PC-9 (cell line): ENCODE measurements at regions not wholly inside any gene's neighbourhood (a gene's known extent, or its start where the extent isn't known, plus 50 kb on each side); places are given as distances from the start of the nearest gene placed in this dataset.

ENCODE experiments used
- BruUV-seq: library from RNA; stranded (reverse); fragments of 400-500 nt; replicated peaks from 2 replicates; lab custom pipeline; 2021; lab: Mats Ljungman, UMichigan
- CTCF ChIA-PET: fragments of 300-600 bp; sonication (Branson Sonifier 250); formaldehyde crosslinking; loops from one replicate; lab custom pipeline; 2022; ENCODE audit warnings: antibody characterized with exemption; lab: Charles Lee
- POLR2A ChIA-PET: fragments of 300-600 bp; sonication (Branson Sonifier 250); formaldehyde crosslinking; loops from one replicate; lab custom pipeline; 2022; ENCODE audit warnings: antibody characterized with exemption; ENCODE audit not compliant: unreplicated experiment; lab: Charles Lee
- DNase-seq, 2 experiments: peaks; one replicate each; pipeline versions ENCODE4 v3.0.0 to v3.0.0-alpha.2; 2015 to 2022; ENCODE audit warnings: mixed read lengths in 1 of 2
- H2AFZ ChIP-seq: fragments of 200-600 bp; sonication (generic); 2 replicates; pipeline ENCODE4 v1.8.1; 2017; ENCODE audit warnings: antibody characterized with exemption
- H3F3A ChIP-seq: fragments of 200-600 bp; sonication (generic); 2 replicates; pipeline ENCODE4 v1.8.1; 2017; ENCODE audit warnings: antibody characterized with exemption, mild to moderate bottlenecking, low read depth; ENCODE audit not compliant: insufficient read depth
- H3K27ac ChIP-seq: fragments of 200-600 bp; sonication (generic); 2 replicates; pipeline ENCODE4 v1.6.1; 2016; ENCODE audit warnings: mixed run types
- H3K27me3 ChIP-seq: fragments of 200-600 bp; sonication (generic); 2 replicates; pipeline ENCODE4 v1.6.1; 2016; ENCODE audit warnings: low read depth, mixed run types; ENCODE audit not compliant: insufficient read depth
- H3K36me3 ChIP-seq: fragments of 200-600 bp; sonication (generic); 2 replicates; pipeline ENCODE4 v1.6.1; 2016; ENCODE audit warnings: low read depth, mixed run types
- H3K4me1 ChIP-seq: fragments of 200-600 bp; sonication (generic); replicated peaks from 2 replicates; pipeline ENCODE4 v1.6.1; 2016; ENCODE audit warnings: mixed run types; ENCODE audit not compliant: insufficient read depth
- H3K4me2 ChIP-seq: fragments of 200-600 bp; sonication (generic); 2 replicates; pipeline ENCODE4 v1.6.1; 2017; ENCODE audit warnings: mixed run types
- H3K4me3 ChIP-seq: fragments of 200-600 bp; sonication (generic); 2 replicates; pipeline ENCODE4 v1.6.1; 2016; ENCODE audit warnings: mixed run types
- H3K79me2 ChIP-seq: fragments of 200-600 bp; sonication (generic); 2 replicates; pipeline ENCODE4 v1.6.1; 2017; ENCODE audit warnings: low read depth, mixed run types
- H3K9me2 ChIP-seq: fragments of 200-600 bp; sonication (generic); 2 replicates; pipeline ENCODE4 v1.8.1; 2017; ENCODE audit warnings: mild to moderate bottlenecking; ENCODE audit not compliant: insufficient read depth
- H3K9me3 ChIP-seq: fragments of 200-600 bp; sonication (generic); 2 replicates; pipeline ENCODE4 v1.8.1; 2016; ENCODE audit warnings: low read depth; ENCODE audit not compliant: insufficient read depth
- H4K20me1 ChIP-seq: fragments of 200-600 bp; sonication (generic); 2 replicates; pipeline ENCODE4 v1.8.1; 2017; ENCODE audit not compliant: insufficient read depth
- CTCF ChIP-seq: fragments of 200-600 bp; sonication (generic); conservative IDR thresholded peaks from 2 replicates; pipeline ENCODE4 v1.6.1; 2017; ENCODE audit warnings: mixed run types, antibody characterized with exemption, mild to moderate bottlenecking, moderate library complexity
- EZH2 ChIP-seq: fragments of 200-600 bp; sonication (generic); IDR thresholded peaks from 2 replicates; pipeline ENCODE4 v1.8.0; 2017; ENCODE audit warnings: antibody characterized with exemption, low read depth
- intact Hi-C: fragments of 100-400 bp; cut with micrococcal nuclease; formaldehyde crosslinking; loops from one replicate; pipeline ENCODE4 v1.10.0; 2022; ENCODE audit not compliant: unreplicated experiment

DNA sequence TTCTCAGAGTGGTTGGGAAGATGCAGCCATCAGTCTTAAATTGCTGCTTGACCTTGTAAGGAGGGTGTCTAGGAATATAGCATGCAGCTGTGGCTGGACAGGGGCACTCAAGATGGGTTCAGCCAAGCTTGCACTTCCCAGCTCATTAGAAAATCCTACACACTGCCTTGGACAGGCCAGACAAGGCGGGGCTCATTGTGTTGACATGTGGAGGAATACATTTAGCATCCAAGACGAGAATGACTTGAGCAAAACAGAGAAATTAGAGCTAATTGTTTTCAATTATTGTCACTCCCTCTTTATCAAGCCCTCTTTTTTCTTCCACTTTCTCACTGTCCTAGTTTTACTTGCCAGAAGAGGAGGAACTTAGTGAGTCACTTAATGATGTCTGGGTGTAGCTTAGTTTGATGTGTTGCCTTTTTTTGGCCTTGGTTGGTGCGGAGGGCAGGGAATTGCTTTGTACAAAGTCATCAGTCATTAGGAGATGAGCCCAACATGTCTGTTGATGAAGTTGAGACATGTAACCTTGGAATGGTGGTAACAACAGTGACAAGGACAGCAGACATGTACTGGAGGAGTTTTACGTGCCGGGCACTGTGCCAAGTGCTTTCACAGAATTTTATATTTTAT, 1219.3 kb upstream of the WWC1 start:
- Histone ChIP-seq H3K27me3 (0 out of 2 replicates have a peak, but pooled peaks cover 6% of the 10 kb centered on the region), H3K27ac (no peak overlapping the region), H3K4me1 (no peaks in the 10 kb centered on the region), H3K79me2 (no peaks in the 10 kb centered on the region), H3K9me2 (no peaks in the 10 kb centered on the region), H3K4me3 (no peak overlapping the region), H3K9me3 (no peaks in the 10 kb centered on the region), H3F3A (no peaks in the 10 kb centered on the region), H3K4me2 (no peak overlapping the region), H2AFZ (no peak overlapping the region), H3K36me3 (no peaks in the 10 kb centered on the region), H4K20me1 (no peaks in the 10 kb centered on the region)
- no peak for TF ChIP-seq EZH2
- TF ChIP-seq CTCF, result no peak
- intact Hi-C loops, result no loop called here
- DNase-seq, result no peak
- ChIA-PET CTCF (no interaction called here), POLR2A (no interaction called here)
- no TSS peak for BruUV-seq

DNA sequence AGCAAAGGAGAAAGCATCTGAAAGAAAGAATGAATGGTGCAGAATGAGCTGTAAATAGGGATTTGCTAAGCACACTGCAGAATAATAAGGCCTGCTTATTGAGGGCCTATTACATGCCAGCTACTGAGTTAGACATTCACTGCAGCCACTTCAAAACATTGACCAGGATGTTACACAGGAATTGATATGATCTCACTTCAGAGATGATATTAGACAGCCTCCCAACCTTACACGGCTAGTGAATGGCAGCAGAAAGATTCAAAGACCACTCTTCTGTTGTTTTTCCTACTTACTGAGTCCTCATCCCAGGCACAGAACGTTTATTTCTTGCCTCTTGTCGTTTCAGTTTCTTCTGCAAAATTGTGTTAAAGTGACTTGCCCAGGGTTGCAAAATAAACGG, 1209.9 kb upstream of the WWC1 start:
- Histone ChIP-seq H3F3A (no peaks in the 10 kb centered on the region), H2AFZ (no peak overlapping the region), H3K4me1 (no peaks in the 10 kb centered on the region), H3K36me3 (no peaks in the 10 kb centered on the region), H3K27me3 (peaks cover 18% of the 10 kb centered on the region; the same call in 1 of the 2 replicates), H3K27ac (no peak overlapping the region), H3K4me2 (no peak overlapping the region), H4K20me1 (no peaks in the 10 kb centered on the region), H3K4me3 (no peak overlapping the region), H3K79me2 (no peaks in the 10 kb centered on the region), H3K9me2 (no peaks in the 10 kb centered on the region), H3K9me3 (no peaks in the 10 kb centered on the region)
- DNase-seq, result no peak
- CTCF ChIA-PET, result no interaction called here
- POLR2A ChIA-PET, result no interaction called here
- intact Hi-C loops, result no loop called here
- TF ChIP-seq CTCF (no peak), EZH2 (no peak)
- BruUV-seq, result no TSS peak

GRCh38 chr5:167096816-167097215, 1194.6 kb upstream of the WWC1 start:
- Histone ChIP-seq H3K27me3 (peaks cover 30% of the 10 kb centered on the region; the same call in 1 of the 2 replicates), H3K4me3 (no peak overlapping the region), H3K36me3 (no peaks in the 10 kb centered on the region), H3K9me3 (no peaks in the 10 kb centered on the region), H3K27ac (no peak overlapping the region), H3F3A (no peaks in the 10 kb centered on the region), H3K9me2 (no peaks in the 10 kb centered on the region), H3K4me2 (no peak overlapping the region), H3K4me1 (no peaks in the 10 kb centered on the region), H4K20me1 (no peaks in the 10 kb centered on the region), H3K79me2 (no peaks in the 10 kb centered on the region), H2AFZ (no peak overlapping the region)
- DNase-seq, result no peak
- ChIA-PET POLR2A (no interaction called here), CTCF (no interaction called here)
- no peak for TF ChIP-seq EZH2
- BruUV-seq, result no TSS peak
- intact Hi-C loops, result no loop called here

GRCh38 chr5:167104351-167104750, 1187.1 kb upstream of the WWC1 start:
- Histone ChIP-seq H3K36me3 (no peaks in the 10 kb centered on the region), H3K27me3 (no peaks in the 10 kb centered on the region), H3K9me2 (no peaks in the 10 kb centered on the region), H3F3A (no peaks in the 10 kb centered on the region), H4K20me1 (no peaks in the 10 kb centered on the region; the same call in 1 of the 2 replicates), H3K9me3 (no peaks in the 10 kb centered on the region), H3K79me2 (no peaks in the 10 kb centered on the region), H3K4me1 (no peaks in the 10 kb centered on the region), H3K27ac (no peak overlapping the region), H2AFZ (no peak overlapping the region), H3K4me3 (no peak overlapping the region), H3K4me2 (no peak overlapping the region)
- DNase-seq, result no peak
- CTCF ChIA-PET, result no interaction called here
- intact Hi-C loops, result no loop called here
- no peak for TF ChIP-seq EZH2
- POLR2A ChIA-PET, result no interaction called here
- no TSS peak for BruUV-seq
